ENCODE measurements at regions not wholly inside any gene's neighbourhood (a gene's known extent, or its start where the extent isn't known, plus 50 kb on each side); places are given as distances from the start of the nearest gene placed in this dataset.
A peak's percentile ranks its signal among the peaks of the same experiment; 100 is the strongest.

- DNase-seq (ENCODE audit: low read depth), result peak; percentile 10
These were observed 208.3 kb upstream of the FANCL start for GRCh38 chr2:58449286-58450010.

GRCh38 chr2:58448845-58449244 is 207.7 kb upstream of the FANCL start:
- DNase-seq (ENCODE audit: low read depth), result no peak

GRCh38 chr2:58448065-58448507 is 207.0 kb upstream of the FANCL start:
- DNase-seq (ENCODE audit: low read depth), result peak; percentile 83

GRCh38 chr2:58447586-58447985 is 206.5 kb upstream of the FANCL start:
- DNase-seq (ENCODE audit: low read depth), result no peak

GRCh38 chr2:58441643-58442042 is 200.5 kb upstream of the FANCL start:
- DNase-seq (ENCODE audit: low read depth), result no peak

GRCh38 chr2:58436872-58437271 is 195.7 kb upstream of the FANCL start:
- DNase-seq (ENCODE audit: low read depth), result no peak

- DNase-seq (ENCODE audit: low read depth), result no peak
These were observed 194.1 kb upstream of the FANCL start for GRCh38 chr2:58435246-58435645.

- DNase-seq (ENCODE audit: low read depth), result no peak
These were observed 193.6 kb upstream of the FANCL start for GRCh38 chr2:58434692-58435091.

- DNase-seq (ENCODE audit: low read depth), result peak; percentile 37
These were observed 191.5 kb upstream of the FANCL start for GRCh38 chr2:58432491-58433170.

- no peak for DNase-seq (ENCODE audit: low read depth)
These were observed 188.1 kb upstream of the FANCL start for GRCh38 chr2:58429014-58429875.

GRCh38 chr2:58428096-58429013 is 187.2 kb upstream of the FANCL start:
- peak; percentile 21 for DNase-seq (ENCODE audit: low read depth)

GRCh38 chr2:58427572-58428095 is 186.5 kb upstream of the FANCL start:
- peak; percentile 58 for DNase-seq (ENCODE audit: low read depth)

GRCh38 chr2:58425368-58425767 is 184.2 kb upstream of the FANCL start:
- no peak for DNase-seq (ENCODE audit: low read depth)

- DNase-seq (ENCODE audit: low read depth), result no peak
These were observed 178.9 kb upstream of the FANCL start for GRCh38 chr2:58419983-58420382.

- DNase-seq (ENCODE audit: low read depth), result no peak
These were observed 175.6 kb upstream of the FANCL start for GRCh38 chr2:58416696-58417095.

GRCh38 chr2:58414506-58414905 is 173.4 kb upstream of the FANCL start:
- no peak for DNase-seq (ENCODE audit: low read depth)

GRCh38 chr2:58410549-58410948 is 169.4 kb upstream of the FANCL start:
- DNase-seq (ENCODE audit: low read depth), result no peak

GRCh38 chr2:58407487-58407886 is 166.4 kb upstream of the FANCL start:
- DNase-seq (ENCODE audit: low read depth), result no peak

GRCh38 chr2:58405341-58405740 is 164.2 kb upstream of the FANCL start:
- no peak for DNase-seq (ENCODE audit: low read depth)

- DNase-seq (ENCODE audit: low read depth), result no peak
These were observed 160.8 kb upstream of the FANCL start for GRCh38 chr2:58401936-58402335.

- DNase-seq (ENCODE audit: low read depth), result no peak
These were observed 157.3 kb upstream of the FANCL start for GRCh38 chr2:58398406-58398805.
